ENCODE measurements at regions not wholly inside any gene's neighbourhood (a gene's known extent, or its start where the extent isn't known, plus 50 kb on each side); places are given as distances from the start of the nearest gene placed in this dataset.

- TF ChIP-seq GATA2 (IDR thresholded peaks at IDR 0.05; ENCODE audit: low read depth, low read length) (no peak), GATA3 (IDR thresholded peaks at IDR 0.05; ENCODE audit: low read depth, low read length) (no peak)
Observed at GRCh38 chr13:34570698-34571353, 371.2 kb upstream of the NBEA start.

Measured in SH-SY5Y (cell line).